Uterus (tissue), 2 donors: ENCODE measurements at regions not wholly inside any gene's neighbourhood (a gene's known extent, or its start where the extent isn't known, plus 50 kb on each side); places are given as distances from the start of the nearest gene placed in this dataset.

Experiments
- POLR2A ChIP-seq, 2 donors: fragments of 450-650 bp; IDR thresholded peaks; one replicate each; pipeline ENCODE4 v1.6.1; 2016; ENCODE audit warnings: antibody characterized with exemption in 2 of 2, mild to moderate bottlenecking in 1 of 2, moderate library complexity in 1 of 2
- TF ChIP-seq, protein P1 (sequence below), 4 experiments: fragments of 200-600 bp in 2 of 4; fragments of 450-650 bp in 2 of 4; sonication (generic) in 2 of 4; IDR thresholded peaks; one replicate each; pipeline ENCODE4 v1.5.1; 2016 to 2019; ENCODE audit warnings: antibody characterized with exemption in 4 of 4, mild to moderate bottlenecking in 2 of 4, moderate library complexity in 1 of 4

DNA sequence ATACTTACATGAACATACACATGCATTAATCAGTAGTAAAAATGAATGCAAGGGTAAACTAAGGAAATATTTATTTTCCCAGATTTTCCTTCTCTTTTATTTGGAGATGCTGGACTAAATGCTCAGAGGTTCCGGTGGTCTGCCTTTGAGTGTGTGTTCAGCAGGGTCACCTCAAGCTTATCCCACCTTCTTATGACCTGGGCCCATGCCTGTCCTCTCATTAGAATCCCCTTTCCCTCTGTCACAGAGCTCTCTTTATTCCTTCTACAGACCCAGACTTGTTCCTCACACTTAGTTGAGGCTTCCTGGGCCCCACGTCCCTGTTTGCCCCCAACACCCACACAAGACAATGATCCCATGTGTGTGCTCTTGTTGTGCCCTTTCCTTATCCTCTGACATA, 61.6 kb upstream of the TOP3B start:
- no peak for TF ChIP-seq POLR2A (IDR thresholded peaks at IDR 0.05)
- TF ChIP-seq, protein P1, sequence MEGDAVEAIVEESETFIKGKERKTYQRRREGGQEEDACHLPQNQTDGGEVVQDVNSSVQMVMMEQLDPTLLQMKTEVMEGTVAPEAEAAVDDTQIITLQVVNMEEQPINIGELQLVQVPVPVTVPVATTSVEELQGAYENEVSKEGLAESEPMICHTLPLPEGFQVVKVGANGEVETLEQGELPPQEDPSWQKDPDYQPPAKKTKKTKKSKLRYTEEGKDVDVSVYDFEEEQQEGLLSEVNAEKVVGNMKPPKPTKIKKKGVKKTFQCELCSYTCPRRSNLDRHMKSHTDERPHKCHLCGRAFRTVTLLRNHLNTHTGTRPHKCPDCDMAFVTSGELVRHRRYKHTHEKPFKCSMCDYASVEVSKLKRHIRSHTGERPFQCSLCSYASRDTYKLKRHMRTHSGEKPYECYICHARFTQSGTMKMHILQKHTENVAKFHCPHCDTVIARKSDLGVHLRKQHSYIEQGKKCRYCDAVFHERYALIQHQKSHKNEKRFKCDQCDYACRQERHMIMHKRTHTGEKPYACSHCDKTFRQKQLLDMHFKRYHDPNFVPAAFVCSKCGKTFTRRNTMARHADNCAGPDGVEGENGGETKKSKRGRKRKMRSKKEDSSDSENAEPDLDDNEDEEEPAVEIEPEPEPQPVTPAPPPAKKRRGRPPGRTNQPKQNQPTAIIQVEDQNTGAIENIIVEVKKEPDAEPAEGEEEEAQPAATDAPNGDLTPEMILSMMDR (IDR thresholded peaks at IDR 0.05) = no peak
